ENCODE measurements at regions not wholly inside any gene's neighbourhood (a gene's known extent, or its start where the extent isn't known, plus 50 kb on each side); places are given as distances from the start of the nearest gene placed in this dataset.
A peak's percentile ranks its signal among the peaks of the same experiment; 100 is the strongest.
"Not testable (repeated sequence)": the region's sequence is repeated elsewhere in the genome, so short reads cannot be mapped to it uniquely, and the experiment has no call there.

DNA sequence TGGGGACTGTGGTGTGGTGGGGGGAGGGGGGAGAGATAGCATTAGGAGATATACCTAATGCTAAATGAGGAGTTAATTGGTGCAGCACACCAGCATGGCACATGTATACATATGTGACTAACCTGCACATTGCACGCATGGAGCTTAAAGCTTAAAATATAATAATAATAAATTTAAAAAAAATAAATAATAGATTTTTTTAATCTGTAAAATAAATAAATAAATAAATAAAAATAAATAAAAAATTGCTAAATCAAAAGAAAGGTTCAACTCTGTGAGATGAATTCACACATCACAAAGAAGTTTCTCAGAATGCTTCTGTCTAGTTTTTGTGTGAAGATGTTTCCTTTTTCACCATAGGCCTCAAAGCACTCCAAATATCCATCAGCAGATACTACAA, 1793.7 kb downstream of the UQCRFS1 start:
- not testable (repeated sequence) for DNase-seq

DNA sequence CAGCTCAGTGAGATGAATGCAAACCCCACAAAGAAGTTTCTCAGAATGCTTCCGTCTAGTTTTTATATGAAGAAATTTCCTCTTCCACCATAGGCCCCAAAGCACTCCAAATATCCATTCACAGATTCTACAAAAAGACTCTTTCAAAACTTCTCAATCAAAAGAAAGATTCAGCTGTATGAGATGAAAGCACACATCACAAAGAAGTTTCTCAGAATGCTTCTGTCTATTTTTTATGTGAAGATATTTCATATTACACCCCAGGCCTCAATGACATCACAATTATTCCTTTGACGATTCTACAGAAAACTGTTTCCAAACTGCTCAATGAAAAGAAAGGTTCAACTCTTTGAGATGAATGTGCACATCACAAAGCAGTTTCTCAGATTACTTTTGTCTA, 1819.4 kb downstream of the UQCRFS1 start:
- DNase-seq: no peak

DNA sequence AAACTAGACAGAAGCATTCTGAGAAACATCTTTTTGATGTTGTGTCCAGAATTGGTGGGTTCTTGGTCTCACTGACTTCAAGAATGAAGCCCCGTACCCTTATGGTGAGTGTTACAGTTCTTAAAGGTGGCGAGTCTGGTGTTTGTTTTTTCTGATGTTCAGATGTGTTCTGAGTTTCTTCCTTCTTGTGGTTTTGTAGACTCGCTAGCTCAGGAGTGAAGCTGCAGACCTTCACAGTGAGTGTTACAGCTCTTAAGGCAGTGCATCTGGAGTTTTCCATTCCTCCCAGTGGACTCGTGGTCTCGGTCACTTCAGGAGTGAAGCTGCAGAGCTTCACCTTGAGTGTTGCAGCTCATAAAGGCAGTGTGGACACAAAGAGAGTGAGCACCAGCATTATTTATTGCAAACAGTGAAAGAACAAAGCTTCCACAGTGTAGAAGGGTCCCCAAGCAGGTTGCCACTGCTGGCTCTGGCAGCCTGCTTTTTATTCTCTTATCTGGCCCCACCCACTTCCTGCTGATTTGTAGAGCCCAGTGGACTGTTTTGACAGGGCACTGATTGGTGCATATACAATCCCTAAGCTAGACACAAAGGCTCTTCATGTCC, 1820.8 kb downstream of the UQCRFS1 start:
- peak; percentile 45 for DNase-seq

DNA sequence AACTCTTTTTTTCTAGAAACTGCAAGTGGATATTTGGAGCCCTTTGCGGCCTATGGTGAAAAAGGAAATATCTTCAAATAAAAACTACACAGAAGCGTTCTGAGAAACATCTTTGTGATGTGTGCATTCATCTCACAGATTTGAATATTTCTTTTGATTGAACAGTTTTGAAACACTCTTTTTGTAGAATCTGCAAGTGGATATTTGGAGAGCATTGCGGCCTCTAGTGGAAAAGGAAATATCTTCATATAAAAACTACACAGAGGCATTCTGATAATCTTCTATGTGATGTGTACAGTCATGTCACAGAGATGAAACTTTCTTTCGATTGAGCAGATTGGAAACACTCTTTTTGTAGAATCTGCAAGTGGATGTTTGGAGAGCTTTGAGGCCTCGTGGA, 1833.6 kb downstream of the UQCRFS1 start:
- not testable (repeated sequence) for DNase-seq

DNA sequence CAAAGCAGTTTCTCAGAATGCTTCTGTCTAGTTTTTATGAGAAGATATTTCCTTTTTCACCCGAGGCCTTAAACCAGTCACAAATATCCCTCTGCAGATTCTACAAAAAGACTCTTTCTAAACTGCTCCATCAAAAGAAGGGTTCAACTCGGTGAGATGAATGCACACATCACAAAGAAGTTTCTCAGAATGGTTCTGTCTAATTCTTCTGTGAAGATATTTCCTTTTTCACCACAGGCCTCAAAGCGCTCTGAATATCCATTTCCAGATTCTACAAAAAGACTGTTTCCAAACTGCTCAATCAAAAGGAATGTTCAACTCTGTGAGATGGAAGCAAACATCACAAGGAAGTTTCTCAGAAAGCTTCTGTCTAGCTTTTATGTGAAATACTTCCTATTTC, 1843.3 kb downstream of the UQCRFS1 start:
- DNase-seq: not testable (repeated sequence)

DNA sequence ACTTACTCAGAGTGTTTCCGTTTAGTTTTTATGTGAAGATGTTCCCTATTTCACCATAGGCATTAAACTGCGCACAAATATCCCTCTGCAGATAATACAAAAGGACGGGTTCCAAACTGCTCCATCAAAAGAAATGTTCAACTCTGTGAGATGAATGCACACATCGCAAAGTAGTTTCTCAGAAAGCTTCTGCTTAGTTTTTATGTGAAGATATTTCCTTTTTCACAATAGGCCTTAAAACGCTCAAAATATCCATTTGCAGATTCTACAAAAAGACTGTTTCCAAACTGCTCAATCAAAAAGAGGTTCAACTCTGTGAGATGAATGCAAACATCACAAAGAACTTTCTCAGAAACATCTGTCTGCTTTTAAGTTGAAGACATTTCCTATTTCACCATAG, 1850.5 kb downstream of the UQCRFS1 start:
- DNase-seq: not testable (repeated sequence)

DNA sequence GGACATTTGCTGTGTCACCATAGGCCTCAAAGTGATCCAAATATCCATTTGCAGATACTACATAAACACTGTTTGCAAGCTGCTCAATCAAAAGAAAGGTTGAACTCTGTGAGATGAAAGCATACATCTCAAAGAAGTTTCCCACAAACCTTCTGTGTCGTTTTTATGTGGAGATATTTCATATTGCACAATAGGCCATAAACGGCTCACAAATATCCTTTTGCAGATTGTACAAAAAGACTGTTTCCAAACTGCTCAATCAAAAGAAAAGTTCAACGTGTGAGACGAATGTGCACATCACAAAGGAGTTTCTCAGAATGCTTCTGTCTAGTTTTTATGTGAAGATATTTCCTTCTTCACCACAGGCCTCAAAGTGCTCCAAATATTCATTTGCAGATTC, 1857.4 kb downstream of the UQCRFS1 start:
- DNase-seq: not testable (repeated sequence)

All from activated CD8-positive, alpha-beta memory T cell treated with anti-CD3 and anti-CD28 coated beads for 24 hours (primary cell).